GM19452 (cell line): ENCODE measurements at regions not wholly inside any gene's neighbourhood (a gene's known extent, or its start where the extent isn't known, plus 50 kb on each side); places are given as distances from the start of the nearest gene placed in this dataset.
"Not testable (repeated sequence)": the region's sequence is repeated elsewhere in the genome, so short reads cannot be mapped to it uniquely, and the experiment has no call there.

Experiments
- ATAC-seq: cut with Tn5 transposase; IDR thresholded peaks from one replicate; pipeline ENCODE4 v1.9.1; 2021; ENCODE audit not compliant: unreplicated experiment

DNA sequence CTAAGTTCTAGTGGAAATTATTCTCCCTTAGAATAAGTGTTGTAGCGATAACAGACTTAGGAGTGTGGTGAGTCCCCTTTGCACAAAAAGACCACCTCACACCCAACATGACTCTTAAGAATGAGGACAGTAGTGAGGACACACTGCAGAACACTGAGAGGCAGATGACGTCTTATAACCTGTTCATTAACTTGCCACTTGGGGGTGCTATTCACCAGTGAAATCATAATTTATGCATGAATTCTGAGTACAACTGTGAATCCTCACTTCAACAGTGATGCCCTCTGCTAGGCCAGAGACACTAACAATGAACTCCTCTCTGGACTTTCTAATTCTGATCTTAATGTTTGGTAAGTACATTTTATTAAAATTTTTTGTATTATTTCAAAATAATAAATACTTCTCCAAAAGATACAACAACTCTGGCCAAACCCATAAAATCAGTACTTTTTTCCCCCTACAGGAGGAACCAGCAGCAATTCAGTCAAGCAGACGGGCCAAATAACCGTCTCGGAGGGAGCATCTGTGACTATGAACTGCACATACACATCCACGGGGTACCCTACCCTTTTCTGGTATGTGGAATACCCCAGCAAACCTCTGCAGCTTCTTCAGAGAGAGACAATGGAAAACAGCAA, 274.7 kb downstream of the DAD1 start:
- ATAC-seq = no peak

DNA sequence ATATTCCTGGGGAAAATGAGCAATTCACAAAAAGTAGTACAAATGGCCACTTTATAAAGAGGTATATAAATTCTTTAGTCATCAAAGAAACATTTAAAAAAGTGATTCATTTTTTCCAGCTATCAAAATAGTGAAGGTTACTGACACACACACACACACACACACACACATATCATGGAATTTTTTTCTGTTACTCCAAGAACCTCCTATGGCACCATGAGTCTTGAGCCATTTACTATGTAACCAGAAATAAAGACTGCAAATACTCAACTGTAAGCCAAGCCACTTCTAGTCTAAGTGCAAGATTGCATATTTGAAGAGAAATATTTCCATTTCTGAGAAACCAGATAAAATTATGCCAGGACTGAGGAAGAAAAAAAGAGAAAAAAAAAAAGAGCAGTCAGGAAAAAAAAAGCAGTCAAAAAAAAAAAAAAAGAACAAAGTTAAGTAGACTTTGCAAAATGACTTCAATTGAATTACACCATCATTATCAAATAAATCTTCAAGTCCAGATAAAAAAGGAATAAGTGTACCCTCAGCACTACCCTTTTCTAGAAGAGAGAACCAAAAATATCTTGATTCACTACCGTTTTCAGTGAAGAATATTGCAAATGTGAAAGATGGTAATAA, 275.7 kb downstream of the DAD1 start:
- ATAC-seq = no peak

DNA sequence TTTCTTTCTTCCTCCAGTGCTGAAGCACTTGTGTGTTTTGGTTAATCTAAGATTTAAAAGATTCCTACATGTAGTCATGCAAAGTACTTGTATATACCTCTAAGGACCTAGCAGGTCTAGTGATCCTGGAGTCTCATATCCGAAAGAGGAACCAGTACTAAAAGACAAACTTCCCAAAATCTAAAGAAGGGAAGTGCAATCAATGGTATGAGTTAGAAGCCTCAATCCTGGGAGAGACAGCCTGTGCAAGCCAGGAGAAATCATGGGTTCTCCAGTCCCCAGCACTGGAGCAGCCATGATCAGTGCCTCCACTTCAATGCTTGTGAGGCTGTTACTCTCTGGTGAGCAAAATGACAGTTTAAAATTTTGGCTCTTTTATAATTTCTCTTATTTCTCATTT, 277.4 kb downstream of the DAD1 start:
- ATAC-seq = no peak

DNA sequence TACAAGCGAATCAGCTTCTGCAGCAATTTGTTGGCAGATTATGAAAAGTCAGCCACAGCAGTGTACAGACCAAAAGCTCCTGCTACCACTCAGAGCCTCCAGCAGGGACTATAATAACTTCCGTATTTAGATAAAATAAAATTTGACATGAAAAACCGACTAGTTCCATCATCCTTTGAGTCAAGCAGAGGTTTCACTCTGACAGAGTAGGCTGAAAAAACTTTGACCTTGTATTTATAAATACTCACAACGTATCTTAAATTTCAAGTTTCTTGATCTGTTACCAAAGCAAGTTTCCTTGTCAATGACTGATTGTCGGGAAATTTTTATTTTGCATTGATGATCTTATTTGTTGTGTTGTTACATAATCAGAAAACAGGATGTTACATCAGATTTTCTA, 283.4 kb downstream of the DAD1 start:
- no peak for ATAC-seq

DNA sequence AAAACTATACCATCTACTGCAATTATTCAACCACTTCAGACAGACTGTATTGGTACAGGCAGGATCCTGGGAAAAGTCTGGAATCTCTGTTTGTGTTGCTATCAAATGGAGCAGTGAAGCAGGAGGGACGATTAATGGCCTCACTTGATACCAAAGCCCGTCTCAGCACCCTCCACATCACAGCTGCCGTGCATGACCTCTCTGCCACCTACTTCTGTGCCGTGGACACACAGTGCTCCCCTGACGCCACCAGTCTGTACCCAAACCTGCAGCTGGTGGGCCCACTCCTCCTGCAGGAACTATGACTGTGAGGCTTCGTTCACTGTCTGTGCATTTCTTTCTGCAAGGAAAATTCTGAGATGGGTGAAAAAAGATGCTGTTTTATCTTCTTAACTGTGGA, 284.7 kb downstream of the DAD1 start:
- no peak for ATAC-seq

DNA sequence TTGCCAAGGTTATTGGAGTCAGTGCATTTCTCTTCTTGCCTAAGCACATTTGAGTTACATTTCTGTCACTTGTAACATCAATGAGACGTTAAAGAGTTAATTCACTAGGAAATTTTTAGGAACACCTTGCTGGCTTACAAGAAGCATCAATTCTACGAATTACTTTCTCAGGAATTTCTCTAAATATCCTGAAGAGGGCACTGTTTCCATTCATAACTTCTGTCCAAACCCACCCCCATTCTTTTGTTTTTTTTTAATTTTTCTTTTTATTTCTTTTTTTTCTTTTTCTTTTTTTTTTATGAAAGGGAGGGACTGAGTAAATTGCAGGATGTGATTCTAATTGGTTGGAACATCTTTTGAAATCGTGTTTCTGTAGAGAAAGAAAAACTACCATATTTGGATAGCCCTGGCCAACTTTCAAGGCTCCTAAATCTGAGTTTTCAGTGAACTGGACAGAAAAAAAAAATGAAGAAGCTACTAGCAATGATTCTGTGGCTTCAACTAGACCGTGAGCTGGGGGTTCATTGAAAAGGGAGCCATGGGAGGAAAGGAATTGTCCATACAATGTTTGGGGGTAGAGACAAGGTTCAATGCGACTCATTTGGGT, 285.3 kb downstream of the DAD1 start:
- no peak for ATAC-seq

DNA sequence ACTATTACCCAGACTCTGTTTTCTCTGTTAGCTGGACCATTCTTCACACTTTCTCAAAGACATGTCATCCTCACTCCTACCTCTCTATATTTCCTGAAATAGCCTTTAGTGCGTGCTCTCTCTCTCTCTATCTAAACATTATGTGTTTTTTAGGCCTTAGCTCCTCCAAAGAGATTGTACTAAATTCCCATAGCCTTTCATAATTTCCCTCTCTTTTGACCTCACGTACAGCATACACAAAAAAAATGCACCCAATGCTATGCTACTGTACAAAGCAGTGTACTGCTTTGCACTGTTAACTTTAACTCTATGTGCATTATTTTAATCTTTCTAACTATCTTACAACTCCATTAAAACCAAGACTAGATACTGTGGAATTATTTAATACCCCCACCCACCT, 288.4 kb downstream of the DAD1 start:
- no peak for ATAC-seq

DNA sequence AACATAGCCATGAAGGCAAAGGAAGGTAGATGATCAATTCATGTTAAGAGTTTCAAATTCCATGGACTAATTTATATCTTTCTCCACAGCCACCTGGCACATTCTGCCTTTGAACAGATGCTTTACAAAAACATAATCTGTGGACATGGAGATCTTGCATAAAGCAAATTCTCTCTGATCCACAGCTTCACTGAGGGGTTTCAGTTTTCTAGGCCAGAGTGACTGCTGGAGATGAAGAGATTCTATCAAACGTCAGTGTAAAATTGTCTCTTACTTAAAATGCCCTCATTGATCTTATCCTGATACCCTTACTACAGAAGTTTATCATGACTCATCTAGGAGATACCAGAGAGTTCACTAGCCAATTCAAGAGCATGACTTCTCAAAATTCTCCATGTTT, 291.6 kb downstream of the DAD1 start:
- no peak for ATAC-seq

DNA sequence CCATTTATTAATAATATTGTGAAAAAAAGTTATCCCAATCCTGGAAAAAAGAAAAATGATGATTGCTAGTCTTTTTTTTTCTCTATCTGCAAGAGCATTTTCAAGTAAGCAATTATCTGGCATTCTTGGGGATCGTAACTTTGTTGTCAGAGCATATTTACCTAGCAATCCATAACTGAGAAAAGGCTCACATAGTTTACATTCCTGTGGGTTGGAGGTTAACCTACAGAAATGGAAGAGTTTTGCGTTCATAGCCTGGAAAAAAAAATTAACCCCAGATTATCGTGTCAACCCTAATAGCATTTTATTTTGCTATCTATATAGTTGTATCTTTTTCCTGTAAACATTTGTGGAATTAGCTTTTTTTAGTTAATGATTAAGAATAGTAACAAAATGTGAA, 292.3 kb downstream of the DAD1 start:
- ATAC-seq = no peak

DNA sequence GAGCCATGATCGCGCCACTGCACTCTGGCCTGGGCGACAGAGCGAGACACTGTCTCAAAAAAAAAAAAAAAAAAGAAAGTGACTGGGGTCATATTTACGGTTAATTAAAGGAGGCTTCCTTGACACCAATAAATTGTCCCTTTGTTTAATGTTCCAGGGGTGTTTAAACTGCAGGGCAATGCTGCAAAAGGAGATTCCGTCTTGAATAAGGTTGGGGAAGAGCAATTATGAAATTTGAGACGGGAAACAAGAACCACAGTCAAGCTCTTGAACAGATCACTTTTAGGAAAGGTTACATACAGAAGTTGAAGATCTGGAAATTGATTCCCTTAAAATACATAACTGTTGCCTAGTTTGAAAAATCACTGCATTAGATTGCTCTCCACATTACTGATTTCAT, 292.9 kb downstream of the DAD1 start:
- no peak for ATAC-seq

DNA sequence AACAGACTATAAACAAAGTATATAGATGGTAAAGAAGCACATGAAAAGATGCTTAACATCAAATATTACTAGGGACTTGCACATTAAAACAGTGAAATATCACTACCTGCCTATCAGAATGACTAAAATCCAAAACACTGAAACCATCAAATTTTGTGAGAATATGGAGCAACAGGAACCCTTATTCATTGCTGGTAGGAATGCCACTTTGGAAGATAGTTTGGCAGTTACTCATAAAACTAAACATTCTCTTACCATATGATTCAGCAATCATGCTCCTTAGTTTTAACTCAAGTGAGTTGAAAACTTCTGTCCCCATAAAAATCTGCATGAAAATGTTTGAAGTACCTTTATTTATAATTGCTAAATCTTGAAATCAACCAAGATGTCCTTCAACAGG, 297.6 kb downstream of the DAD1 start:
- no peak for ATAC-seq

DNA sequence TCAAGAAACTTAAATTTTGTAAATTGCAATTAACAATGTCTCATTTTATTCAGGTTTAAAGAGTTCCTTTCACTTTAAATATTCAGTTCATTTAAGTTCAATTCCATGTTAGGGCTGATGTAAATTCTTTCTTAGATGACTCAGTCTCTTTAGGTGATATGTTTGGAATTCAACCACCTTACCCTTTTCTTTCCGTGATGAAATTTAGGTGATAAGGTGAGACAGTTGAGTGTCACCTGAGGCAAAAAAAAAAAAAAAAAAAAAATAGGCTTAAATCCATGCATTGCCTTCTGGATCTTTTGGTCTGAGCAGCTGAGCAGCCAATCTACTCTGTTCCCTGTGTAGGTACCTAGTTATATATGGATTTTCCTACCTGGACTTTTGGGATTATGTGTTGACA, 299.5 kb downstream of the DAD1 start:
- ATAC-seq = no peak

DNA sequence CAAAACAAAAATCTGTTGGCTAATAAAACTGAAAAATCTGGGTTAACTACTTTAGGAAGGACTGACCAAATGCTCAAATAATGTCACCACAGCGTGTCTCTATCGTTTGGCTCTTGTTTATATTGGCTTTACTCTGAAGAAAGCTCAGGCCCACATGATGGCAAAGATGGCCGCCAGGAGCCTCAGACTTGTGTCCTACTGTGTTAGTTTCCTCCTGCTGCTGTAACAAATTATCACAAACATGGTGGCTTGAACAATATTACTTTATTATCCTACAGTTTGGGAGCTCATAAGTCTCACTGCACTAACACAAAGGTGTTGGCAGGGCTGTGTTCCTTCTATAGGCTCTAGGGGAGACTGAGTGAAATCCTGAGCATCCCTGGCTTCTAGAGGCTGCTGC, 303.0 kb downstream of the DAD1 start:
- ATAC-seq = no peak

DNA sequence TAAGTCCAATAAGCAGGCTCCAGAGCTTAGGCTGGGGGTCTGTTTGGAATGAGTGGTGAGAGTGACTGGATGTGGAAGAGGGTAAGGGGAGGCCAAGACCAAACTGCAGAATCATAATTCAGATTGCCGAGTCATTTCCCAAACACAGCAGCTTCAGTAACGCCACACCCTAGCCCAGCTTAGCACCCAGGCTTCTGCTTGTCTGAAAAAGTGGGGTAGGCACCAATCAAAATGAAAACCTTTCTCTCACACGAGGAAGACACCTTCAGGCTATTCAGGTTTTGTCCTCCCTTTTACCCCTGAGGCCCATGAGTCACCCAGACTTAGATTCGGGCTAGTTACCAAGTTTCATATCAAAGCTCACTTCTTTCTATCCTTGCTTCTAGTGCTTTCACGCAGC, 306.1 kb downstream of the DAD1 start:
- no peak for ATAC-seq

DNA sequence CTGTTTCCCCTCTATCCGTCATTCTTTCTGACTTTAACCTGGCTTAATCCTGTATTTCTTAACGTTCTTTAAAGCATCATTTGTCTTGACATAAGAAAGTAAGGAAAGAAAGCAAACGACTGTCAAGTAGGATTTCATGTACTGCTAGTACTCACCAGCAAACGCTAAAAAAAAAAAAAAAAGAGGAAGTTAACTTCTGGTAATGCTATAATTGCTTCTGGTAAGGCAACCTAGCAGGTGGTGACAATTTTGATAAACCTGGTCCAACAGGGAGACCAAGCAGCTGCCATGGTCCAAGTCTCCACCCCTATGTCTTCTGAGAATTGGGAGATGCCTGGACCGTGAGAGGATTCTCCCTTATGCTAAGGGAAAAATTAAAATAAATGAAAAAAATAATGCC, 306.6 kb downstream of the DAD1 start:
- no peak for ATAC-seq

DNA sequence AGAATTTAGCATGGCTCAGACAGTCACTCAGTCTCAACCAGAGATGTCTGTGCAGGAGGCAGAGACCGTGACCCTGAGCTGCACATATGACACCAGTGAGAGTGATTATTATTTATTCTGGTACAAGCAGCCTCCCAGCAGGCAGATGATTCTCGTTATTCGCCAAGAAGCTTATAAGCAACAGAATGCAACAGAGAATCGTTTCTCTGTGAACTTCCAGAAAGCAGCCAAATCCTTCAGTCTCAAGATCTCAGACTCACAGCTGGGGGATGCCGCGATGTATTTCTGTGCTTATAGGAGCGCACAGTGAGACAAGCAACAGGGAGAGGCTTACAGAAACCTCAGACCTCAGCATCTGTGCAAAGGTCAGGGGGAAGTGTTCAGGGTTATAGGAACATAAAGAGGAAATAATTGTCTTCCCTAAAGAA, 307.6 kb downstream of the DAD1 start:
- not testable (repeated sequence) for ATAC-seq

DNA sequence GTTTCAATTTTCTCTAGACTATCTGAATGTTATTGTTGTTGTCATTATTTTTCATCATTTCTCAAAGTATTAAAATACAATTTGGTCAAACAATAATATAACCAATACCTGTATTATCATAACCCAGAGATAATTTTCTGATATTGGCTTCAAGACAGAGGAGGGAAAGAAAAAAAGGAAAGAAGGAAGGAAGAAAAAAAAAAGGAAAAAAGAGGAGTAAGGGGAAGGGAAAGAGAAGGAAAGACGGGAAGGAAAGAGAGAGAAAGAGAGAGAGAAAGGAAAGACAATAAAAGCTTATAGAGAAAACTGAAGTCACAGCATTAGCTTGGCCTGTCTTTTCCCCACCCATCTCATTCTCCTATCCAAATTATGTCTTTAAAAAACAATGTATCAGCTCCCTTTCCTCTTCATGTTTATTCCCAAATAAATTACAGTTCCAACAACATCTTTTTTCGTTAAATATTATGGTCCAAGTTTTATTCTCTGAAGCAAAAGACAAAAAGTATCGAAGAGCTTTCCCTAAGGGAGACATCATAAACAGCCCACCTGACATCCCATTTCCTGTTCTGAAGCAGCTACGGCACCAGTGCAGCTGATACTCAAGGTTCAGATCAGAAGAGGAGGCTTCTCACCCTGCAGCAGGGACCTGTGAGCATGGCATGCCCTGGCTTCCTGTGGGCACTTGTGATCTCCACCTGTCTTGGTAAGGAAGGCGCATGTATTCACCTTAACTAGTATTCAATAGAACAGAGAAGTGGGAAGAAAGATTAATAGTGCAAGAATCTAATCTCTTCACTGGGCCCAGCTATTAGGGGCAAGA, 308.3 kb downstream of the DAD1 start:
- no peak for ATAC-seq

DNA sequence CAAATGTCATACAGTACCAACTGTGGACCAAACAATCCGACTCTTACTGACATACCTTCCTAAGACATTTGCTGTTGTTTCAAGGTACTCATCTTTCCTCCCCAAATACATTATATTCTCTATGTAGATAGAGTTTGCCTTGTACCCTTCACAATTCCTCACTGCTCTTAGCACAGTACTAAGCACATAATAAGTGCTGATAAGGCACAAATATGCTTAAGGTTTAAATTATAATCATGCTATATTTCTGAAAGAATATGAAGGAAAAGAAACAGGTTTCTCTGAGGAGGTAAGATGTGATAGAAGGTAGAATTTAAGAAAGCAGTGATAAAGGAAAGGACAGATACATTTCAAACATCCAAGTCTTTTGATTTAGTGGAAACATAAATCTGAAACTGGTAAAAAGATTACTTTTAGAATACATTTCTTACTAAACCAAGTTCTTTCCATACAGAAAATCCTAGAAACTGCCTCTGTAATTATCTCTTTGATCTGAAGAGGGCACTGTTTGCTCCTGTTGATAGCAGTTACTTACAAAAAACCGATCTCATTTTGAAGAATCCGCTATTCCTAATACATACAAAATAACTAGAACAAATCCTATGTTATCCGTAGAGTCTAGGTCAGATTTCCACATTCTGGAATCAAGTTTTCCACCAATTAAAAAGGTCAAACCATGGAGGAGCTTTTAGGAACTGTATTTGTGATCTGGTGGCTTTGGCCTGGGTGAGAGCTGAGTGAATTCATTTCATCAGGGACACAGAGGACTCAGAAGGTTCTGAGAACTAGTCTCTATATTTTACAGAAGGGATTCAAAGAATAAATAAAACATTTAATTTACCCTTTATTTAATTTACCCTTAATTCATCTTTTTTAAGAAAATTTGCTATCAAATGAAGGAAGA, 311.9 kb downstream of the DAD1 start:
- no peak for ATAC-seq

DNA sequence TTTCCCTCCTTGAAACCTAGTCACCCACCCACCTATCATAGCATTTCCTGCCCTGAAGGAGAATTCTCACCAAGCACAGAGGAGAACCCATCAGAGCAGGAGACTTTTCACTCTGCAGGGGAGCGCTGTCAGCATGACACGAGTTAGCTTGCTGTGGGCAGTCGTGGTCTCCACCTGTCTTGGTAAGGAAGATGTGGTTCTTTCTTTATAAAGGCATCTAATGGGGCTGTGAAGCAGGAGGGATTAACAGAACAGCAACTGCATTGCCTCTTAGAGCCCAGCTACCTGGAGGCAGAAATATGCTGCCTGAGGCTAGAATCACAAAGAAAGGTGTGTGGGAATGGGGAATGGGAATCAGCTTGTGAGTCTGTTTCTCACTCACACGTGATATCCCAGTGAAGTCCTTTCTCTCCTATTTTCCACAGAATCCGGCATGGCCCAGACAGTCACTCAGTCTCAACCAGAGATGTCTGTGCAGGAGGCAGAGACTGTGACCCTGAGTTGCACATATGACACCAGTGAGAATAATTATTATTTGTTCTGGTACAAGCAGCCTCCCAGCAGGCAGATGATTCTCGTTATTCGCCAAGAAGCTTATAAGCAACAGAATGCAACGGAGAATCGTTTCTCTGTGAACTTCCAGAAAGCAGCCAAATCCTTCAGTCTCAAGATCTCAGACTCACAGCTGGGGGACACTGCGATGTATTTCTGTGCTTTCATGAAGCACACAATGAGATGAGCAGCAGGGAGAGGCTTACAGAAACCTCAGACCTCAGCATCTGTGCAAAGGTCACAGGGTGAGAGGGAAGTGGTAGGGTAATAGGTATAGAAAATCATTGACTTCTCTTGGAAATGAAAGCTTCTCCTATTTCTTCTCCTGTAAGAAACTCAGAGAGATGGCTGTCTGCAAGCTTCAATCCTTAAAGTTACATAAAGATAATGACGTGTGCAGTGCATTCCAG, 316.9 kb downstream of the DAD1 start:
- ATAC-seq = no peak

DNA sequence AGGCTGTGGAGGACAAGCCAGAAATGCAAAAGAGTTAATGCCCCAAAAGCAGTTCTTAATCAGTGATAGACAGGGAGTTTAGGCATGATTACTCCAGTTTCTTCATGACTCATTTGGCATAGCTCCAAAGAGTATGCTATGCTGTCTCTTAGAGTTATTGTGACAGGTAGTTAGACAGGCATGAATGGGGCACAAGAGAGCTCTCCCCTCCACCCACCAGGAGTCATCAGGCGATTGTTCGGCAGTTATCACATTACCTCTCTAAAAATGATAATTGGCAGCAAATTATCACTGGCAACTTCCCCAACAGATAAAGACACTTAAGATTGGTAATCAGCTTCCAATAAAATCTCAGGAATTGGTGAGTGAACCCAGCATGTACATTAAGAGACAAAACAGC, 320.1 kb downstream of the DAD1 start:
- no peak for ATAC-seq
